Omental fat pad (tissue), 3 donors: ENCODE measurements at regions not wholly inside any gene's neighbourhood (a gene's known extent, or its start where the extent isn't known, plus 50 kb on each side); places are given as distances from the start of the nearest gene placed in this dataset.

Source experiments
- ATAC-seq: fragments of 150-250 bp; one replicate; pipeline ENCODE4 v1.9.1; 2016; ENCODE audit warnings: mild to moderate bottlenecking, moderate library complexity; ENCODE audit not compliant: low FRiP score
- DNase-seq: peaks from one replicate; pipeline ENCODE4 v3.0.0-alpha.2; 2019; ENCODE audit warnings: low spot score
- TF ChIP-seq, protein P1 (sequence below), 3 donors: fragments of 450-650 bp; IDR thresholded peaks; one replicate each; pipeline ENCODE4 v1.5.1; 2016 to 2017; ENCODE audit warnings: antibody characterized with exemption in 3 of 3, mild to moderate bottlenecking in 3 of 3, moderate library complexity in 2 of 3

DNA sequence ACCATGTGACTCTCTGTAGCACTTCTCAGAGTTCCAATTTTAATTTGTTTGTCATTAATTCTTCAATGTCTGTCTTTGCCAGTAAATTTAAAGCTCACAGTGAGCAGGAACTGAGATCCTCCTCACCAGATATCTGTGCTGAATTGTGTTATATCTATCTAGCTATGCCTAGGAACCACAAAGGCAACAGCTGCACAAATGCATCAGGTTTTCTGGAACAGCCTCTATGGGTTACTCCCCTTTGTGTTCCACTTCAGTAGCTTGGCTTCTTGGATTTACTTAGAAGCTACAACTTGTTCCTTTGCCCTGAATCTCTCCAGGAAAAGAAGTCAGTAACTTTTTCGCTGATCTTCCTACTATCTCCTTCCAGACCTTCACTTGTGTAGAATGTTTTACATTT lies 1237.8 kb upstream of the ADGRL4 start:
- ATAC-seq, result no peak
- no peak for DNase-seq
- TF ChIP-seq, protein P1, sequence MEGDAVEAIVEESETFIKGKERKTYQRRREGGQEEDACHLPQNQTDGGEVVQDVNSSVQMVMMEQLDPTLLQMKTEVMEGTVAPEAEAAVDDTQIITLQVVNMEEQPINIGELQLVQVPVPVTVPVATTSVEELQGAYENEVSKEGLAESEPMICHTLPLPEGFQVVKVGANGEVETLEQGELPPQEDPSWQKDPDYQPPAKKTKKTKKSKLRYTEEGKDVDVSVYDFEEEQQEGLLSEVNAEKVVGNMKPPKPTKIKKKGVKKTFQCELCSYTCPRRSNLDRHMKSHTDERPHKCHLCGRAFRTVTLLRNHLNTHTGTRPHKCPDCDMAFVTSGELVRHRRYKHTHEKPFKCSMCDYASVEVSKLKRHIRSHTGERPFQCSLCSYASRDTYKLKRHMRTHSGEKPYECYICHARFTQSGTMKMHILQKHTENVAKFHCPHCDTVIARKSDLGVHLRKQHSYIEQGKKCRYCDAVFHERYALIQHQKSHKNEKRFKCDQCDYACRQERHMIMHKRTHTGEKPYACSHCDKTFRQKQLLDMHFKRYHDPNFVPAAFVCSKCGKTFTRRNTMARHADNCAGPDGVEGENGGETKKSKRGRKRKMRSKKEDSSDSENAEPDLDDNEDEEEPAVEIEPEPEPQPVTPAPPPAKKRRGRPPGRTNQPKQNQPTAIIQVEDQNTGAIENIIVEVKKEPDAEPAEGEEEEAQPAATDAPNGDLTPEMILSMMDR (IDR thresholded peaks at IDR 0.05), result no peak

DNA sequence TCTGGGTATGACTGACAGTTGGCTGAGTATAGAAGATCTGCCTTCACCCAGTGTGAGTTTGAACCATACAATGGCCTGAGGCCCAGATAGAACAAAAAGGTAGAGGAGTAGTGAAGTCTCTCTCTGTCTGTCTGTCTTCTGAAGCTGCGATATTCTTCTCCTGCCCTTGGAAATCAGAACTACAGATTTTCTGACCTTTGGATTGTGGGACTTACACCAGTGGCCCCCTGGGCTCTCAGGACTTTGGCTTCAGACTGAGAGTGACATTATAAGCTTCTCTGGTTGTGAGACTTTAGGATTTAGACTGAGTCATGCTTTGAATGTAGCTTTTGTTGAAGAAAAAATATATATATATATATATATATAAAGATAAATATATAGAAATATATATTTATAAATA lies 1235.0 kb upstream of the ADGRL4 start:
- DNase-seq (no peak), ATAC-seq (no peak)
- TF ChIP-seq, protein P1 (IDR thresholded peaks at IDR 0.05), result no peak

DNA sequence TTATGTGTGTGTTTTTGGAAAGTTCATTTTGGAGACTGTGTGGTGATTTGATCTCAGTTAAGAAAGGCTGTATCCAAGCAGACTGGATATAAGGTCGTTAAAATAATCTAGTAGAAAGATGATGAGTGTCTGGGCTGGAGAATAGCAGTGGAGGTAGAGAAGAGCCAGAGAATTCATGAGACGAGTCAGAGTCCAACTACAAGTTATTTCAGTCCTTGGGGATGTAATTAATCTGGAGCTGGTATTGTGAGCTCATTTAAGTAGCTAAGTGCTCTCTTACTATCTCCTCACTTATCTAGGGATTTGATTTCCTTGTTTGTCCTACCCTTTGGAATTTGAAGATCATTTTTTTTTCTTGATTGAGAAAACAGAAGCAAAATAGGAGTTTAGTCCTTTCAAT lies 1219.0 kb upstream of the ADGRL4 start:
- DNase-seq, result no peak

DNA sequence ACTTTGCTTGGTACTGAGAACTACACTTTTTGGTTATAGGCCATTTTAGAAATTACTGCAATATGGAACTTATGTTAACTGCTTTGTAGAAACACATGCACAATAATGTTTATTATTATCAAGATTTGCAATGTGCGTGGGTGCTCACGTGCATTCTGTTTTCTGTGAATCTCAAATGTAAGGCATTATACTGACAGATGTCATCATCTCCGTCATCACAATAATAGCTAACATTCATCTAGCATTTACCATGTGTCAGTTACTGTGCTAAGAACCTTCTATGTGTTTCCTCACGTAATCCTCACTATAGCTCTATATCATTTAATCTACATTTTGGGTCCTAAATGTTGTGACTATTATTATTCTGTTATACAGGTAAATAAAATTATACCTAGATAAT lies 1214.8 kb upstream of the ADGRL4 start:
- no peak for DNase-seq
- ATAC-seq, result no peak
- TF ChIP-seq, protein P1 (IDR thresholded peaks at IDR 0.05), result no peak

More for the DNA sequence above, 1219.0 kb upstream of the ADGRL4 start:
- TF ChIP-seq, protein P1 (IDR thresholded peaks at IDR 0.05), result no peak
- ATAC-seq, result no peak

DNA sequence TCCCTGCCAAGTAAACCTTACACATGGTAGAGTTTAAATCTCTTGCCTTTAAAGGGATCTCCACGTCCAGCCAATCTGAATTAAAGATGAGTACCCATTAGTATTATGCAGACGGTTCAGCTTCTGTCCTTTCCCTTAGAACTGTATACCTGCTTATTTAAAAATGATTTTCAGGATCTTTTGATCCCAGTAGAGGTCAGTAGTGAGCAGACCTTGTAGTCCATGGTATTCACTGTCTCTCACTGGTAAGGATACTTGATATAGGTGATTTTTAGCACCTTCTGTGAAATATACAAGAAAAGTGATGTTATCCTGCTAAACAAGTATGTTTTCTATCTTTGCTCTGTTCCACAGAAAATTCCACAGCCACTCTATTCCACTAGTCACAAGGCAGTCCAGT lies 1211.6 kb upstream of the ADGRL4 start:
- ATAC-seq, result no peak
- TF ChIP-seq, protein P1 (IDR thresholded peaks at IDR 0.05), result no peak
- no peak for DNase-seq

DNA sequence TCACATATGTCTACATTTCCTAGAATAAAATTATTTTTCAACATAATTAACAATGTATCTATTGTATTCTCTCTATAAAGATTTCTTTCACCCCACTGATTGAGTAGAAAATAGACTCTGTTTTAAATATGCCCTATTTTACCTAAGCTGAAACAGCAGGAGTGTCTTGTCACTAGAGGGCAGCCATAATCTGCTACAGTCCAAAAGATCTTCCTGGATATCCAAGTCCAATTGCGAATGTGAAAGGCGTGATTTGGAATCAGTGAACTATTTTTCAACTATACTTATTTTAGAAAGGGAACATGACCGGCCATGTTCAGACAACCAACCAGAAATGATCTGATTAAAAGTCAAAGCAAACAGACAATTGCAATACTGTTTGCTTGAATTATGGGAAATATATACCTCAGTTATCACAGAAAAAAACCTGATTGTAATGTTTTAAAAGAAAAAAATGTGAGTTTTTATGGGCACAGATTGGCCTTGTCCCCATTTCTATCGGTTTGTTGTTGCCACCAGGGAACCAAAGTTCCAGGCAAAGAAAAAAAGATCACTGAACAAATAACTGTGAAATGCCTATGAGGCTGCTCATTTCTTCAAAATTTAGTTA lies 1211.0 kb upstream of the ADGRL4 start:
- DNase-seq, result no peak
- ATAC-seq, result no peak

More for the DNA sequence above, 1211.0 kb upstream of the ADGRL4 start:
- TF ChIP-seq, protein P1 (IDR thresholded peaks at IDR 0.05), result no peak
